IMR-90 (cell line): ENCODE measurements at regions not wholly inside any gene's neighbourhood (a gene's known extent, or its start where the extent isn't known, plus 50 kb on each side); places are given as distances from the start of the nearest gene placed in this dataset.
A peak's percentile ranks its signal among the peaks of the same experiment; 100 is the strongest.

Source experiments
- ATAC-seq: fragments of 200-7000 bp; cut with Tn5 transposase; 2 replicates; pipeline ENCODE4 v1.9.1; 2020; ENCODE audit warnings: low read depth, mild to moderate bottlenecking, moderate library complexity
- BruUV-seq: library from RNA; stranded (reverse); fragments of 400-500 nt; replicated peaks from 2 replicates; lab custom pipeline; 2021; lab: Mats Ljungman, UMichigan
- CTCF ChIA-PET: fragments of 300-600 bp; formaldehyde crosslinking; extraction: SDS; loops from one replicate; lab custom pipeline; 2021; ENCODE audit warnings: antibody characterized with exemption; lab: Yijun Ruan, JAX
- POLR2A ChIA-PET: fragments of 300-600 bp; sonication (Branson Sonifier 250); formaldehyde crosslinking; loops from one replicate; lab custom pipeline; 2022; ENCODE audit warnings: antibody characterized with exemption; ENCODE audit not compliant: unreplicated experiment; lab: Charles Lee
- DNase-seq: peaks from one replicate; pipeline ENCODE4 v3.0.0; 2013
- H2AFZ ChIP-seq: replicated peaks from 2 replicates; pipeline ENCODE3; 2013; ENCODE audit warnings: low read length, mild to moderate bottlenecking; ENCODE audit not compliant: poor library complexity
- H2AK5ac ChIP-seq: 2 replicates; pipeline ENCODE4 v1.6.1; 2013; ENCODE audit warnings: low read depth, low read length, inconsistent platforms
- H2AK9ac ChIP-seq: replicated peaks from 2 replicates; pipeline ENCODE3; 2013; ENCODE audit warnings: mild to moderate bottlenecking, low read depth, low read length, moderate library complexity; ENCODE audit not compliant: poor library complexity
- H2BK120ac ChIP-seq: 2 replicates; pipeline ENCODE4 v1.6.1; 2013; ENCODE audit warnings: low read depth, low read length, inconsistent platforms
- H2BK15ac ChIP-seq: 3 replicates; pipeline ENCODE4 v1.6.1; 2013; ENCODE audit warnings: low read depth, low read length, inconsistent platforms
- H2BK20ac ChIP-seq: 2 replicates; pipeline ENCODE4 v1.6.1; 2013; ENCODE audit warnings: low read depth, mild to moderate bottlenecking, inconsistent platforms, low read length, moderate library complexity
- H2BK5ac ChIP-seq: 2 replicates; pipeline ENCODE4 v1.6.1; 2013; ENCODE audit warnings: mild to moderate bottlenecking, low read depth, low read length, inconsistent platforms; ENCODE audit not compliant: poor library complexity, severe bottlenecking
- H3K14ac ChIP-seq: replicated peaks from 2 replicates; pipeline ENCODE4 v1.6.1; 2013; ENCODE audit warnings: low read depth, low read length, inconsistent platforms
- H3K18ac ChIP-seq: 2 replicates; pipeline ENCODE4 v1.6.1; 2013; ENCODE audit warnings: low read depth, low read length, control low read depth
- H3K23ac ChIP-seq: 2 replicates; pipeline ENCODE4 v1.6.1; 2013; ENCODE audit warnings: low read depth, low read length, inconsistent platforms
- H3K27ac ChIP-seq: 2 replicates; pipeline ENCODE4 v1.5.1; 2013; ENCODE audit warnings: mild to moderate bottlenecking, control low read depth, low read length; ENCODE audit not compliant: insufficient read depth
- H3K27me3 ChIP-seq: 2 replicates; pipeline ENCODE4 v1.6.1; 2013; ENCODE audit warnings: low read length; ENCODE audit not compliant: control insufficient read depth, insufficient read depth
- H3K36me3 ChIP-seq: 2 replicates; pipeline ENCODE4 v1.6.1; 2013; ENCODE audit warnings: low read length, mixed read lengths; ENCODE audit not compliant: control insufficient read depth, insufficient read depth
- H3K4ac ChIP-seq: 2 replicates; pipeline ENCODE4 v1.6.1; 2013; ENCODE audit warnings: low read depth, low read length, inconsistent platforms
- H3K4me1 ChIP-seq: 2 replicates; pipeline ENCODE4 v1.6.1; 2013; ENCODE audit warnings: low read length, mixed read lengths; ENCODE audit not compliant: control insufficient read depth, insufficient read depth
- H3K4me2 ChIP-seq: 2 replicates; pipeline ENCODE4 v1.6.1; 2013; ENCODE audit warnings: low read depth, mild to moderate bottlenecking, control low read depth, low read length, moderate library complexity
- H3K4me3 ChIP-seq: 2 replicates; pipeline ENCODE4 v1.5.1; 2013; ENCODE audit warnings: low read depth, mild to moderate bottlenecking, control low read depth, low read length, moderate library complexity; ENCODE audit not compliant: insufficient read depth
- H3K56ac ChIP-seq: 2 replicates; pipeline ENCODE4 v1.6.1; 2013; ENCODE audit warnings: low read length, inconsistent platforms; ENCODE audit not compliant: insufficient read depth; ENCODE audit errors: extremely low read depth
- H3K79me1 ChIP-seq, 2 experiments: 2 replicates each; pipeline ENCODE4 v1.6.1; 2013; ENCODE audit warnings: low read length in 2 of 2, inconsistent platforms in 1 of 2, low read depth in 1 of 2
- H3K9ac ChIP-seq: 2 replicates; pipeline ENCODE4 v1.6.1; 2013; ENCODE audit warnings: low read depth, low read length, control low read depth
- H3K9me1 ChIP-seq: 2 replicates; pipeline ENCODE4 v1.6.1; 2013; ENCODE audit warnings: low read length, inconsistent platforms; ENCODE audit not compliant: insufficient read depth
- H3K9me3 ChIP-seq: 2 replicates; pipeline ENCODE4 v1.6.1; 2013; ENCODE audit warnings: low read length; ENCODE audit not compliant: control insufficient read depth, insufficient read depth
- H4K20me1 ChIP-seq: 2 replicates; pipeline ENCODE4 v1.6.1; 2013; ENCODE audit warnings: low read length, inconsistent platforms; ENCODE audit not compliant: insufficient read depth
- H4K5ac ChIP-seq: 2 replicates; pipeline ENCODE4 v1.6.1; 2013; ENCODE audit warnings: mild to moderate bottlenecking, low read depth, low read length, control low read depth
- H4K8ac ChIP-seq, 2 experiments: 2 replicates each; pipeline ENCODE4 v1.6.1; 2013; ENCODE audit warnings: low read depth in 2 of 2, low read length in 2 of 2, control low read depth in 1 of 2, inconsistent platforms in 1 of 2
- H4K91ac ChIP-seq: 2 replicates; pipeline ENCODE4 v1.6.1; 2013; ENCODE audit warnings: low read depth, low read length, inconsistent platforms; ENCODE audit not compliant: insufficient read depth
- BHLHE40 ChIP-seq: fragments of 150-350 bp; IDR thresholded peaks from 2 replicates; pipeline ENCODE4 v1.6.1; 2016; ENCODE audit warnings: mild to moderate bottlenecking, low read depth, low read length
- CEBPB ChIP-seq: IDR thresholded peaks from 2 replicates; pipeline ENCODE4 v1.6.1; 2012; ENCODE audit warnings: low read depth, low read length, improper control_type of control experiment
- CHD1 ChIP-seq: IDR thresholded peaks from 2 replicates; pipeline ENCODE4 v1.6.1; 2012; ENCODE audit warnings: low read depth, low read length, improper control_type of control experiment
- ELK1 ChIP-seq: fragments of 150-350 bp; IDR thresholded peaks from 2 replicates; pipeline ENCODE4 v1.6.1; 2016; ENCODE audit warnings: low read depth, mild to moderate bottlenecking, low read length, moderate library complexity, borderline replicate concordance
- FOS ChIP-seq: fragments of 150-350 bp; IDR thresholded peaks from 2 replicates; pipeline ENCODE4 v1.6.1; 2016; ENCODE audit warnings: low read depth, low read length
- MAFK ChIP-seq: IDR thresholded peaks from 2 replicates; pipeline ENCODE4 v1.6.1; 2012; ENCODE audit warnings: low read depth, low read length, improper control_type of control experiment
- MAZ ChIP-seq: IDR thresholded peaks from 2 replicates; pipeline ENCODE4 v1.6.1; 2012; ENCODE audit warnings: low read depth, mild to moderate bottlenecking, low read length, improper control_type of control experiment, moderate library complexity, borderline replicate concordance
- POLR2A ChIP-seq: IDR thresholded peaks from 2 replicates; pipeline ENCODE4 v1.6.1; 2012; ENCODE audit warnings: mild to moderate bottlenecking, low read depth, low read length
- RAD21 ChIP-seq: IDR thresholded peaks from 2 replicates; pipeline ENCODE4 v1.6.1; 2012; ENCODE audit warnings: low read length, improper control_type of control experiment
- RFX5 ChIP-seq: IDR thresholded peaks from 2 replicates; pipeline ENCODE4 v1.8.0; 2012; ENCODE audit warnings: low read depth, mild to moderate bottlenecking, low read length, moderate library complexity
- SMC3 ChIP-seq: fragments of 150-350 bp; IDR thresholded peaks from 2 replicates; pipeline ENCODE4 v1.6.1; 2016; ENCODE audit warnings: low read depth, mild to moderate bottlenecking, antibody characterized with exemption, low read length, moderate library complexity
- USF2 ChIP-seq: fragments of 150-350 bp; IDR thresholded peaks from 2 replicates; pipeline ENCODE4 v1.6.1; 2017; ENCODE audit warnings: mild to moderate bottlenecking, antibody characterized with exemption, low read length, low read depth
- WGBS, 2 experiments: methylation state at CpG; one replicate each; pipeline versions ENCODE4 v1.1.5 to v1.1.7; 2013; ENCODE audit warnings: missing lambda C conversion rate in 2 of 2; ENCODE audit not compliant: insufficient read length in 1 of 2; ENCODE audit errors: extremely low coverage in 2 of 2; 5-methylcytosine and 5-hydroxymethylcytosine counted together
- dilution Hi-C: fragments of 300-500 bp; cut with HindIII; formaldehyde crosslinking; loops from one replicate; pipeline ENCODE4 v1.14.3; 2018; ENCODE audit warnings: low sequenced_read_pairs; ENCODE audit not compliant: unreplicated experiment
- in situ Hi-C: fragments of 300-500 bp; cut with MboI; formaldehyde crosslinking; loops from 3 replicates; pipeline ENCODE4 v1.14.3; 2019; ENCODE audit warnings: low sequenced_read_pairs, inconsistent platforms, mixed read lengths
- intact Hi-C: fragments of 100-400 bp; cut with micrococcal nuclease; formaldehyde crosslinking; loops from 2 replicates; pipeline ENCODE4 v1.10.0; 2022

- Histone ChIP-seq H3K36me3 (no peaks in the 10 kb centered on the region), H2AK9ac (no peak overlapping the region), H3K4me3 (no peak overlapping the region), H4K91ac (no peak overlapping the region), H2BK120ac (peak overlapping the region; percentile 16; the same call in 1 of the 2 replicates), H2BK5ac (no peak overlapping the region), H3K27ac (no peak overlapping the region), H3K9ac (no peak overlapping the region), H4K8ac (no peak overlapping the region), H2AK5ac (peak overlapping the region; percentile 47), H3K9me3 (no peaks in the 10 kb centered on the region), H2BK15ac (no peak overlapping the region), H3K23ac (no peak overlapping the region), H4K20me1 (no peaks in the 10 kb centered on the region), H3K9me1 (0 out of 2 replicates have a peak, but pooled peaks cover 6% of the 10 kb centered on the region), H2BK20ac (no peak overlapping the region), H4K5ac (no peak overlapping the region), H3K4me1 (peaks cover 16% of the 10 kb centered on the region), H3K56ac (no peak overlapping the region), H3K4ac (no peak overlapping the region), H3K4me2 (no peak overlapping the region), H3K14ac (no peak overlapping the region), H3K79me1 (no peaks in the 10 kb centered on the region), H2AFZ (no peak overlapping the region), H3K27me3 (peaks cover 37% of the 10 kb centered on the region), H3K18ac (no peak overlapping the region)
- ChIA-PET CTCF (no interaction called here), POLR2A (no interaction called here)
- ATAC-seq: no peak
- in situ Hi-C loops (no loop called here), intact Hi-C loops (no loop called here), dilution Hi-C loops (no loop called here)
- DNase-seq: no peak
- no TSS peak for BruUV-seq
- TF ChIP-seq MAZ (no peak), RFX5 (no peak), USF2 (no peak), FOS (no peak), POLR2A (no peak), CEBPB (no peak), MAFK (no peak), CHD1 (no peak), ELK1 (no peak), SMC3 (no peak), BHLHE40 (no peak), RAD21 (no peak)
- no CpG with 5 or more reads among the region's 7 CpGs for WGBS, 2 experiments
Observed at GRCh38 chr2:45258311-45258710, 249.1 kb upstream of the SIX2 start.
